ENCODE measurements at regions not wholly inside any gene's neighbourhood (a gene's known extent, or its start where the extent isn't known, plus 50 kb on each side); places are given as distances from the start of the nearest gene placed in this dataset.

- Mint-ChIP-seq H3K9me3 (no peaks in the 10 kb centered on the region), H3K27me3 (ENCODE audit: low read depth in 3 of 3) (peaks cover 2 to 7% (median 3%) of the 10 kb centered on the region in 3 donors), H3K4me3 (no peak overlapping the region), H3K4me1 (no peaks in the 10 kb centered on the region), H3K36me3 (no peaks in the 10 kb centered on the region), H3K27ac (no peak overlapping the region)
- no peak for DNase-seq
Measured at GRCh38 chr4:8739820-8740665, 131.6 kb downstream of the HMX1 start.

DNA sequence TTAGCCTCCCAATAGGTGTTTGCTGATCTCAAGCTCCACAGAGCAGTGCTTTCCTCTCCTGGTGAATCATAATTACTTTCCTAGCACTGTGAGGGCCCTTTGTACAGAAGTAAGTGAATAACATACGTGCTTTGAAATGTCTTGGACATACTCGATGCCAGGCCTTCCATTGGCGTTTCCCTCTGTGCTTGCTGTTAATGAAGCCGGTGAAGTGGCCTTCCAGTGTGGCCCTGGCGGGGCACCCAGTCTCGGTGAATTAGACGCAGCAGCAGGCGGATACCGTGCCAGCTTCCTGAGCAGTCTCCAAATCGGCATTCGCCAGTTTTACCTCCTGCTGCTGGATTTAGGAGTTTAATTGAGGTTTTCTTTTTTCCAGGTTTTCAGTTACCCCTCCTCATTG lies 132.3 kb downstream of the HMX1 start:
- Mint-ChIP-seq H3K4me3 (no peak overlapping the region), H3K9me3 (no peaks in the 10 kb centered on the region), H3K36me3 (no peaks in the 10 kb centered on the region), H3K27ac (no peak overlapping the region), H3K4me1 (no peaks in the 10 kb centered on the region), H3K27me3 (ENCODE audit: low read depth in 3 of 3) (peaks cover 3 to 7% (median 7%) of the 10 kb centered on the region in 3 donors)
- no peak for DNase-seq

GRCh38 chr4:8738471-8738931 lies 133.1 kb downstream of the HMX1 start:
- no peak overlapping the region for H3K27ac Mint-ChIP-seq
- no peak overlapping the region for H3K4me3 Mint-ChIP-seq
- H3K4me1 Mint-ChIP-seq = no peaks in the 10 kb centered on the region
- DNase-seq = no peak
- peaks cover 3 to 6% (median 5%) of the 10 kb centered on the region in 3 donors for H3K27me3 Mint-ChIP-seq (ENCODE audit: low read depth in 3 of 3)
- H3K36me3 Mint-ChIP-seq = no peaks in the 10 kb centered on the region
- no peaks in the 10 kb centered on the region for H3K9me3 Mint-ChIP-seq

- DNase-seq = no peak
- Mint-ChIP-seq H3K27me3 (ENCODE audit: low read depth in 3 of 3) (peaks cover 3 to 6% (median 5%) of the 10 kb centered on the region in 3 donors), H3K4me1 (no peaks in the 10 kb centered on the region), H3K27ac (no peak overlapping the region), H3K9me3 (no peaks in the 10 kb centered on the region), H3K36me3 (no peaks in the 10 kb centered on the region), H3K4me3 (no peak overlapping the region)
Measured at GRCh38 chr4:8737601-8738279, 133.9 kb downstream of the HMX1 start.

DNA sequence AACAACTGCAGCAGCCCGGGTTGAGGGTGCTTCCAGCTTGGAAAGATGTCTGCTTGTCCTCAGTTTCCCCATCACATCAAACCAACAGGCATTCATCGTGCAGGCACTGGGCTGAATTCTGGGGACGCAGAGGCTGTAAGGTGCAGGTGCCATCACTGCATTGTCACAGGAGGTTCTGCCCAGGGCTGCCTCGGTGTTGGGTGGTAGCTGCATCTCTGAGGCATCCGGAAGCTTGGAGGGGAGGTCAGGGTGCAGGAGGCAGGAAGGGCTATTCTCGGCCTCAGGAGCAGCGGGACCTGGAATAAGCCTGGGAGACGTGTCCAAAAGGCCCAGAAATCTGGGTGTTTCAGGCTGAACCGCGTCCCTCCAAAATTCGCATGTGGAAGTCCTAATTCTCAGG lies 134.6 kb downstream of the HMX1 start:
- no peak for DNase-seq
- Mint-ChIP-seq H3K27me3 (ENCODE audit: low read depth in 3 of 3) (peaks cover 3 to 6% (median 5%) of the 10 kb centered on the region in 3 donors), H3K4me1 (no peaks in the 10 kb centered on the region), H3K27ac (no peak overlapping the region), H3K4me3 (no peak overlapping the region), H3K9me3 (no peaks in the 10 kb centered on the region), H3K36me3 (no peaks in the 10 kb centered on the region)

DNA sequence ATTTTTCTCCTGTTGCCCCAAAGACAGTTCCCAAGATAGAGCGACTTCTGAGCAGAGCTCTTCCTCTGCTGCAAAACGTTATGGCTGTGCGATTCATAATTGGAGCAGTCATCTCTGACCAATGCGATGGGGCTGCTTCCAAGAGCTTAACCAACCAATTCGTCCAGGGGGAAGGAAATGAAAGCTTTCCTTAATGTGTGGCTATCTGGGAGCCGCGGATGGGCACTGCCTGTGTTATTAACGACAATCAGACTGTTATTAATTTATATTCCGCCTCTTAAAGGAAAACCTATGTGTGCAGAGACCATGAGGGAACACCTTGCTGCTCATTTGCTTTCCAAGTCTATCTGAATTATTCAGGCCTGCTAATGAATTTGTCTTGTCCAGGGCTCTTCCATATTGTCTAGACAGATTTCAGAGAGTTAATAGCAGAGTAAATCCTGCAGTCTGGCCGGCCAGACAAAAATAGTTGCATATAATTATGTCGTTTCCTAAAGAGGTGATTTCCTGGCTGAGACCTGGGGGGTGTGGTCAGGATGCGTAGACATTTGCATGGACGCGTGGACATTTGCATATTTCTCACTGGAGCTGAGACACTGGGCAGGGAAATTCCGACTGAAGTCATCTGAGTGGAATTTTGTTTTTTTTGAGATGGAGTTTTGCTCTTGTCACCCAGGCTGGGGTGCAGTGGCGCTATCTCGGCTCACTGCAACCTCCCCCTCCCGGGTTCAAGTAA lies 135.4 kb downstream of the HMX1 start:
- no peaks in the 10 kb centered on the region for H3K9me3 Mint-ChIP-seq
- peaks cover 1 to 6% (median 3%) of the 10 kb centered on the region in 3 donors for H3K27me3 Mint-ChIP-seq (ENCODE audit: low read depth in 3 of 3)
- no peak for DNase-seq
- H3K4me3 Mint-ChIP-seq = no peak overlapping the region
- no peaks in the 10 kb centered on the region for H3K36me3 Mint-ChIP-seq
- H3K4me1 Mint-ChIP-seq = no peaks in the 10 kb centered on the region
- no peak overlapping the region for H3K27ac Mint-ChIP-seq

GRCh38 chr4:8735236-8736089 lies 136.2 kb downstream of the HMX1 start:
- Mint-ChIP-seq H3K4me3 (no peak overlapping the region), H3K9me3 (no peaks in the 10 kb centered on the region), H3K27me3 (ENCODE audit: low read depth in 3 of 3) (peaks cover 0 to 6% (median 3%) of the 10 kb centered on the region in 3 donors), H3K36me3 (no peaks in the 10 kb centered on the region), H3K4me1 (no peaks in the 10 kb centered on the region), H3K27ac (no peak overlapping the region)
- no peak for DNase-seq

DNA sequence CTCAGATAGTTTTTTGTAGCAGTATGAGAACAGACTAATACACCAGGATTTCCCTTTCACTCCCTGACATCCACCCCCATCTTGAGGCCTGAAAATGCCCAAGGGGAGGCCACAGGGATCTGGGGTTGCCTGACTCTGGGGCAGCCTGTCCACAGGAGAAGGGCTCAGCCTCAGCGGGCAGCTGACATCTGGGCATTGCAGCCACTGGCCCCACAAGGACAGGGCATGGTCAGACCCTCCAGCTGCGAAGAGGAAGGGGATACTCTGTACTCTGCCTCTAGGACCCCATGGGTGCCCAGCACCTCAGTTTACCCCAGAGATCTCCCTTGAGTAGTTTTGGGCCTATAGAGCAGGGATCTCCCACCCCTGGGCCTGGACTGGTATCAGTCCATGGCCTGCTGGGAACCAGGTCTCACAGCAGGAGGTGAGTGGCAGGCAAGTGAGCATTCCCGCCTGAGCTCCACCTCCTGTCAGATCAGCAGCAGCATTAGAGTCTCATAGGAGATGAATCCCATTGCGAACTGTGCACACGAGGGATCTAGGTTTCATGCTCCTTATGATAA lies 138.9 kb downstream of the HMX1 start:
- H3K9me3 Mint-ChIP-seq = no peaks in the 10 kb centered on the region
- no peak overlapping the region for H3K4me3 Mint-ChIP-seq
- peaks cover 0 to 6% (median 2%) of the 10 kb centered on the region in 3 donors for H3K27me3 Mint-ChIP-seq (ENCODE audit: low read depth in 3 of 3)
- no peaks in the 10 kb centered on the region for H3K36me3 Mint-ChIP-seq
- no peak for DNase-seq
- no peak overlapping the region for H3K27ac Mint-ChIP-seq
- H3K4me1 Mint-ChIP-seq = peaks cover 2 to 5% of the 10 kb centered on the region in 2 donors

GRCh38 chr4:8732092-8732491 lies 139.5 kb downstream of the CPZ start:
- H3K27ac Mint-ChIP-seq = no peak overlapping the region

GRCh38 chr4:8731364-8731763 lies 138.8 kb downstream of the CPZ start:
- DNase-seq = no peak
- Mint-ChIP-seq H3K4me1 (peaks cover 7 to 11% of the 10 kb centered on the region in 2 donors), H3K27ac (no peak overlapping the region), H3K36me3 (no peaks in the 10 kb centered on the region), H3K4me3 (no peak overlapping the region), H3K9me3 (no peaks in the 10 kb centered on the region), H3K27me3 (ENCODE audit: low read depth in 3 of 3) (peaks cover 0 to 8% (median 2%) of the 10 kb centered on the region in 3 donors)

More at GRCh38 chr4:8732092-8732491, 139.5 kb downstream of the CPZ start:
- Mint-ChIP-seq H3K27me3 (ENCODE audit: low read depth in 3 of 3) (peaks cover 0 to 8% (median 2%) of the 10 kb centered on the region in 3 donors), H3K4me3 (no peak overlapping the region), H3K9me3 (no peaks in the 10 kb centered on the region), H3K4me1 (peaks cover 7 to 11% of the 10 kb centered on the region in 2 donors), H3K36me3 (no peaks in the 10 kb centered on the region)
- DNase-seq = no peak

GRCh38 chr4:8730681-8731080 lies 138.1 kb downstream of the CPZ start:
- Mint-ChIP-seq H3K27me3 (ENCODE audit: low read depth in 3 of 3) (peaks cover 0 to 8% (median 2%) of the 10 kb centered on the region in 3 donors), H3K9me3 (no peaks in the 10 kb centered on the region), H3K27ac (no peak overlapping the region), H3K4me1 (peaks cover 7 to 11% of the 10 kb centered on the region in 2 donors), H3K36me3 (no peaks in the 10 kb centered on the region), H3K4me3 (no peak overlapping the region)
- DNase-seq = no peak

GRCh38 chr4:8730159-8730558 lies 137.6 kb downstream of the CPZ start:
- H3K27me3 Mint-ChIP-seq (ENCODE audit: low read depth in 3 of 3) = peaks cover 0 to 8% (median 2%) of the 10 kb centered on the region in 3 donors
- H3K27ac Mint-ChIP-seq = no peak overlapping the region
- H3K36me3 Mint-ChIP-seq = no peaks in the 10 kb centered on the region
- no peaks in the 10 kb centered on the region for H3K9me3 Mint-ChIP-seq
- peaks cover 7 to 11% of the 10 kb centered on the region in 2 donors for H3K4me1 Mint-ChIP-seq
- no peak overlapping the region for H3K4me3 Mint-ChIP-seq
- no peak for DNase-seq
